IPS DF 19.7 (cell line): ENCODE measurements at regions not wholly inside any gene's neighbourhood (a gene's known extent, or its start where the extent isn't known, plus 50 kb on each side); places are given as distances from the start of the nearest gene placed in this dataset.

Experiments used
- DNase-seq: peaks from one replicate; pipeline ENCODE4 v3.0.0-alpha.2; 2013; ENCODE audit warnings: low read depth, low spot score

DNA sequence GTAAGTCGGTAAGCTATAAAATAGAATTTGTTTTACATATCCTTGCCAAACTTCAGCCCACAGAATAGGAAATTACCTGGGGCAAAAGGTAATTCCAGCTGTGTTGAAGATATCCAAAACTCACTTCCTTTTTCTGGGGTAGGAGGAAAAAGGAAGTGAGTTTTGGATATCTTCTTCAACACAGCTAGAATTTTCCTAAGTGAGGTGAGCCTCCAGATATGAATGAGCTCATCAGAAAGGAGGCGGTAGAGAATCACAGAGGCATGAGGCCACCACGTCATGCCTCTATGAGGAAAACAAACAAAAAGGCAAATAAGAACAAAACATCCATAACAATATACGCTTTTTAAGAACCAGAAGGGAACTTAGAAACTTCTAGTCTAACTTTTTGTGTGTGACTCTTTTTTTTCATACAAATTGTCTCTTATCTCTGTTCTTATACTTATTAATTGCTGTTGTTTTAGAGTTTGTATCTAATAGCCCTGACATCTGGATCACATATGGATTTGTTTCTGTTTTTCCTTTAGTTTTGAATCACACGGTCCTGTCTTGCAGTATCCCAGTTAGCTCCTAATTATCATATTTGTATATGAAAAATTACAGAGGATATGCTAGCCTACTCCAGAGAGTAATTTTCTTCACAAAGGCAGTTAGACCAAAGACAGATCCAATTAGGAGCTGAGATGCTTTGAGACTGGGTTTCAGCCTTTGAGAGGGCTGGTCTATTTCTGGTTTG is 104.5 kb downstream of the RBM43 start:
- DNase-seq = no peak

DNA sequence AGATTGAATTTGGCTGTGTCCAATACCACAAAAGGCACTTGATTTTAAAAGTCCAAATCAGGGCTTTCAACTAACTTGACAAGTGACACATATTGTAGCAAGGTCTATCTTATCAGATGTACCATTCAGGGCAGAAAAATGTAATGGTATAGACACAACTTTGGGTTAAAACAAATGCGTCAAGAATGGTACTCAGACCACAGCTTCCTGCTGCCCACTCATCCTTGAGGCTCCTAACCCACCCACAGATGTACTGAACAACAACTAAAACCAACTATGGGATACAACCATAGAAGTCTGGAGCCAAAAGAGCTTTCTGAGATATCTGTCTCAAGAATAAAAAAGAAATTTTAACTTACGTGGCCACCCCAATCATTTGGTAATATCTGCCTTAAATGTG is 105.2 kb downstream of the RBM43 start:
- no peak for DNase-seq

DNA sequence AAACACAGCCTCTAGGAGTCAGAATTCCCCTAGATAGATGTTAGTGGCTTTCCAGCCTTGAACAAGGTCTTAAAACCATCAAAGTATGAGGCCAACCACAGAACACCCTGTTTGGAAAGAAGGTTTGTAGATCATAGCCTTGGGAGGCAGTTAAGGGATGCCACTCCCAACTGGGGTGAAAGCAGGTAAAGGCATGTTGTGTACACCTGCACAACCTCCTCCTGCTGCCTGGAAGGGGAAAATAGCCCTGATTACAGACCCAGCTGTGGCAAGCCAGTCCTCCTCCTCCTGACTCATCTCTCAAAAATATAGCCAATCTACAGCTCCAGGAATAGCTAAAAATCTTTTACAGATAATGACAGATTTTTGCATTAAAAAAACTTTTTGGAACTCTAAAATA is 108.1 kb downstream of the RBM43 start:
- DNase-seq = no peak

DNA sequence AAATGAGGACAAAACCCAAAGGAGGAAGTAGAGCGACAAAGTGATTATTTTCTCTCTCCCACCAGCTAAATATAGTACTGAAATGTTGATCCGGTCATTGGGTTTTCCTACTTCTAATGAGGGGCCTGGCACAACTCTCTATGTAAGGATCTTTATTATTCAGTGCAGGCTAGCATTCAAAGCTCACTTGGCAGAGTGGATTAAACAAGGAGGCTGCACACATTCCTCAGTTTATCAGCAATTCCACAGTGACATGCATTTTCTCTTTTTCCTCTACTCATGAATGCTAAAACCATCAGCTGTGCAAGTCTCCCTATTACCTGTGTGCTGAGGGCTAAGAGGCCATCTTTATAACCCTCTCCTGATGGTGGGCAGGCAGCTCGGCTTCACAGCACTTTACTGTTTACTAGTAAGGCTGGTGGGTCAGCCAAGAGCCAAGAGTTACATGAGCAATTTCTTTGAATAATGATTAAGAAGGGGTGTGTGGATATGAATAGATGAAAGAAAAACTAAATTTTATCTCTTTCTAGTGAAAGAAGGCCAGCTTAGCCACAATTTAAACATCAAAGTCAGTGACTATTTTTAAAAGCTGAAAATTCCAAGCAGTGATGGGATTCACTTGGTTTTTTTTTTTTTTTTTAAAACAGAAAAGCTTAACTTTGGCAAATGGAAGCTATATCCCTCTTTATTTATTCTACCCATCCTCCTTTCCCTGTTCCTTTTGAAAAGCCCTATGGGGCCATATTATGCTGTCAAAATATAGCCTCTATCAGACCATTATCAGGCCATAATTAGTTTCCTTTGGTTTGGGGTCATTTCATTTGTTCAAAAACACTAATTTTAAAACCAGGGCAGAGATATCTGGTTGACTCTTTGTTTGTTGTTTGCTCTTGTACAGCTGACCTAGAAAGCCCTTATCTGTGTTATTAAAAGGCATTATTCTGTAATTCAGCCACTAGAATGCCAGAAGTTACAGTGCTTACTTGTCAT is 111.0 kb downstream of the RBM43 start:
- DNase-seq = no peak

DNA sequence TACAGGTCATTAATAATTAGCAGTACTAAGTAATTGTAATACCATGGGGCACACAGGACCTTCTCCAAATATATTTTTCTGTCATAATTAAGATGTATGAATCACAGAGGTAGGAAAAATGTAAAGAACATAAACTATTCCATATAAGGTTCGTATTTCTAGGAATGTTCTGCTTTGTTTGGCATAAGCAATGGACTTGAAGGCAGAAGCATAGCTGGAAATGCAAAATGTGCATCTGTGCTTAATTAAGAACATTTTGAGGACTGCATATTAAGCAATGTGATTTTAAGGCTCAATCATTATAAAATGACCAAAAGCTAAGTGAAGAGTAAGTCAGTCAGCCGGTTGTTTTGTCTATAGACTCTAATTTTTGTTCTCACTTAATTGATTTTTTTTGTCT is 123.2 kb downstream of the RBM43 start:
- DNase-seq = no peak

- DNase-seq = no peak
Observed at GRCh38 chr2:151137526-151137925, 124.1 kb downstream of the RBM43 start.

- no peak for DNase-seq
Observed at GRCh38 chr2:151120011-151120410, 141.7 kb downstream of the RBM43 start.

GRCh38 chr2:151119374-151119773 is 142.3 kb downstream of the RBM43 start:
- no peak for DNase-seq

DNA sequence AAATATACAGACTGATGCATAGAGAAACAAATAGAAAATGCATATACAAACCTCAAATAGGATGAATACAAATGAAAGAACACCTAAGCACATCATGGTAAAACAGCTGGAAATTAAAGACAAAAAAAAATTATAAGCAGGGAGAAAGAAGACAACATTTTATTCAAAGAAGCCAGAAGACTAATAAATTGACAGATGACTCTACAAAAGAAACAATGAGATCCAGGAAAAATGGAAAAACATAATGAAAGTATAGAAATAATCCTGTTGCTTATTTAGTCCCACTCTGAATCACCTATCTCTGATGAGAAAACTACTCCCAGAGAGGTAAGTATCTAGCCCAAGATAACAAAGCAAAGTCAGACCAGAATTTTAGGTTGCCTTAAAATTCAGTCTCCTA is 143.4 kb downstream of the RBM43 start:
- no peak for DNase-seq

DNA sequence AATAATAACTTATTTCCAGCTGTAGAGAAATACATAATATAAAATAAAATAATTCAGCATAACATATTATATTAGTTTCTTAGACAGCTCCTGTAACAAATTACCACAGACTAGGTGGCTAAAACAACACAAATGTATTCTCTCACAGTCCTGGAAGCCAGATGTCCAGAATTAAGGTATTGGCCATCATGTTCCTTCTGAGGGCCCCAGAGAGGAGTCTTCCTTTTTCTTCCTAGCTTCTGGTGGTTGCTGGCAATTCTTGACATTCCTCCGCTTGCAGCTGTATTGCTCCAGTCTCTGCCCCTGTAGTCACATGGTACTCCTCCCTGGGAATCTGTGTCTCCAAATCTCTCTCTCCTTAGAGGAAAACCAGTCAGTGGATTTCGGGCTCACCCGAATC is 146.8 kb downstream of the RBM43 start:
- no peak for DNase-seq

DNA sequence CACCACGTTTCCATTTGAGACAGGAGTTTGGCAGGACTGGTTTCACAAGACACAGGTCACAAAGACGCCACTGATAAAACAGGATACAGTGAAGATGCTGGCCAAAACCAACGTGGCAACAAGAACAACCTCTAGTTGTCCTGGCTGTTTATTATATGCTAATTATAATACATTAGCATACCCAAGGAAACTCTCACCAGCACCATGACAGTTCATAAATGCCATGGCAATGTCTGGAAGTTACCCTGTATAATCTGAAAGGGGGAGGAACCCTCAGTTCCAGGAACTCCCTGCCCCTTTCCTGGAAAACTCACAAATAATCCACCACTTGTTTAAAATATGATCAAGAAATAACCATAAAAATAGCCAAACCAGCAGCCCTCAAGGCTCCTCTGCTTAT is 148.3 kb downstream of the RBM43 start:
- no peak for DNase-seq

DNA sequence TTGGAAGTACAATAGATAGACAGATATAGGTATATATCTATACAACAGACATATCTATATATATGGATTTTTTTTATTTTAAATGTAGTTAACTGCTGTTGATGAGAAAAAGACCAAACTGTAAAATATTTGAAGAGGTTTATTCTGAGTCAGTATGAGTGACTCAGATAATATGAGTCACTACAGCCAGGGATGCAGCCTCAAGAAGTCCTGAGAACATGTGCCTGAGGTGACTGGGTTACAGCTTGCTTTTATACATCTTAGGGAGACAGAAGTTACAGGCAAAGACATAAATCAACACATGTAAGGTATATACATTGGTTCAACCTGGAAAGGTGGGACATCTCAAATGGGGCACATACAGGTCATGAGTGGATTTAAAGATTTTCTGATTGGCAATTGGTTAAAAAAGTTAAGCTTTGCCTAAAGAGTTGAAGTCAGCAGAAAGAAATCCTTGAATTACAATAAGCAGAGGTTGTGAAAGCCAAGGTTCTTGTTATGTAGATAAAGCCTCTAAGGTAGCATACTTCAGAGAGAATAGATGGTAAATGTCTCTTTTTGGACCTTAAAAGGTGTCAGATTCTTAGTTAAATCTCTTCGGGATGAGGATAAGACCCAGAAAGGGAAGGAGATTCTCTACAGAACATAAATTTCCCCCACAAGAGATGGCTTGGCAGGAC is 149.9 kb downstream of the RBM43 start:
- DNase-seq = peak; percentile 69

DNA sequence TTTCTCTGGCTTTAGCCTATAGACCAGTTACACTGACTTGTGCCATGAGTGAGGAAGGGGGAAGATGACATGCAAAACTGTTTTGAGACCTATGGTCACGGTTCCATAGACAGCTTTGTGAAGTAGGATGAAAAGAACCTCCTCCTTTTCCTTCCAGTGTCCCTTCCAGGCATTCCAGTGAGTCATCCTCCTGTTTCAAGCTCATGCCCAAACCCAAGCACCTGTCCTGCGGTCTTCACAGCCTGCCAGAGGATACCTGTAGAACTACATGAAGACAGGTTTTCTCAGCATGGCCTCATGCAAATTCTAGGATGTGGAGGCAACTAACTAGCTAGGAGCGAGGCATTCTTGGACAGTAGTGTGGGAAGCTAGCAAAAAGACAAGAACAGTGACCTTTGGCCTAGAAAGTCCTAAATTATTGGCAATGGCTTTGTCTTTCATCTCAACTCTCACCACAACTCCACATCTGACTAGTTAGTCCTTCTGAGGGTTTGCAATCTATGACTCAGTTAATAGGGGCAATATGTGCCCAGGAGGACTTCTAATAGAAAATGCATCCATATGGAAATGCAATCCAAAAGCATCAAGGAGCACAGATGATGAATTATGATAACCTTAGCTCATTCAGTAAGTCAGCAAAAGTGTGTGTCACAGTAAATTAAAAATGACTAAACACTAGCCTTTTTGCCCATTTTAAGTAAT is 154.7 kb downstream of the RBM43 start:
- DNase-seq = no peak

DNA sequence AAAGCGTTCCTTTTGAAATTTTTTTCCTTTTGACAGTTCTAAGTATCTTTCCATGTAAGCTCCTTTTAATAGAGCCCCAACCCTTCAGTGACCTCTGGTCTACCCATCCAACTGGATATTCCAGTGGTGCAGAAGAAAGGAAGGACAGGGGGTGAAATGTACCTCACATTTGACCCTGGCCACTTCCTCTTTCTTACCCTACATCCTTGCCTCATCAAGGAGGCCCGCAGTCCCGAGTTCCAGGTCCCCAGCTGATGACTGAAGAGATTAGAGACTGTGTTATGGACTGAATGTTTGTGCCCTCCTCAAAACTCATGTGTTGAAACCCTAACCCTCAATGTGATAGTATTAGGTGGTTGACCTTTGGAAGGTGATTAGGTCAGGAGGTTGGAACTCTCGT is 158.1 kb downstream of the RBM43 start:
- DNase-seq = no peak

DNA sequence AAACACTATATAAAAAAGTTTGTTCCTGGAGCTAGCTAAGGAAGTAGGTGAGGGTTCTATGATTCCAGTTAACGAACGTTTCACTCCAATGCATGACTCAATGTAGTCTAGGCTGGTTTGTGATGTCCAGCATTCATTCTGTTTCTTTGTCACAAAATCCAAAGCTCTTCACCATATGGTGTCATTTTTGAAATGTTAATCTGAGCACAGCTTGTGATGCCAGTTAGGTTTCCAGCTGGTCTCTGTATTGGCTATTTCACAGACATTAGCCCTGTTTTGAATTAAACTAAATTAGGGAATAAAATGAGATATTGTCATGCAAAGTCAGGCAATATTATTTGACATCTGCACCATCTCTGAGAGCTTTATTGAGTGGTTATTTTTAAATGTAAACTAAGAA is 159.4 kb downstream of the RBM43 start:
- no peak for DNase-seq

DNA sequence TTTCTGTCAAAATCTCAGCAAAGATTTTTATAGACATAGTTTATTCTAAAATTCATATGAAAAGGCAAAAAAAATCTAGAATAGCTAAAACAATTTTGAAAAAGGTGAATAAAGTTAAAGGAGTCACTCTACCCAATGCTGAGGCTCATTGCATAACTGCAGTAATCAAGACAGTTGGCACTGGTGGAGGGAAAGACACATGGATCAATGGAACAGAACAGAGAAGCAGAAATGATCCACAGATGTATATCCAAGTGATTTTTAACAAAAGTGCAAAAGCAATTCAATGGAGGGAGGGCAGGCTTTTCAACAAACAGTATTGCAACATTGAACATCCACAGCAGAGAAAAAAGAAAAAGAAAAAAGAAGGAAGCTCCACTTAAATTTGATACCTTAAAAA is 162.8 kb downstream of the RBM43 start:
- DNase-seq = no peak

- no peak for DNase-seq
Observed at GRCh38 chr2:151097895-151098294, 163.8 kb downstream of the RBM43 start.

GRCh38 chr2:151097128-151097527 is 164.5 kb downstream of the RBM43 start:
- DNase-seq = no peak

GRCh38 chr2:151096235-151096634 is 165.4 kb downstream of the RBM43 start:
- no peak for DNase-seq

GRCh38 chr2:151095463-151095862 is 166.2 kb downstream of the RBM43 start:
- DNase-seq = no peak

- DNase-seq = no peak
Observed at GRCh38 chr2:151091583-151091982, 170.1 kb downstream of the RBM43 start.

DNA sequence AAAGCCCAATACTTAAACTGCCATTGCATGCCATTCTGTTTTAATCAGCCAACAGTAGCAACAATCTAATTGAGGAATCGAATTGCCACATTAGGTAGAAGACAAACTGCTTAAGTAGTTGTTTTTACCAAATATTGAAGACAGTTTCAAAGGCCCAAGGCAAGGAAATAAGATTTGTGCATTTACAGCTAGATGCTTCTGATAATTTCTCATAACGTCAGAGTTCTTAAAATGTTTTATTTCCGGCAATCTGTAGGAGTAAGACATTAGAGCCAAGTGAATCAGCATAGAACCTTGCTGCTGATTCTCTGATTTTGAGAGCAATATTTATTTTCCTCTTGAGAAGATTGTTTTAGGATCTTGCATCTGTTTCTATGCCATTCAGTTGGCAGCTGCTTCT is 174.3 kb downstream of the RBM43 start:
- DNase-seq = no peak
